Chondrocyte (in vitro differentiated cells): ENCODE measurements at regions not wholly inside any gene's neighbourhood (a gene's known extent, or its start where the extent isn't known, plus 50 kb on each side); places are given as distances from the start of the nearest gene placed in this dataset.

Experiments used
- DNase-seq: peaks from one replicate; pipeline ENCODE4 v3.0.0; 2021; ENCODE audit warnings: mixed read lengths, low spot score
- H3K27ac Mint-ChIP-seq: one replicate; pipeline ENCODE4 v1.8.0; 2021; ENCODE audit warnings: mild to moderate bottlenecking, moderate library complexity, mixed read lengths; ENCODE audit not compliant: unreplicated experiment
- H3K27me3 Mint-ChIP-seq: 2 replicates; pipeline ENCODE4 v1.8.0; 2021; ENCODE audit warnings: low read depth, mixed read lengths
- H3K36me3 Mint-ChIP-seq: 2 replicates; pipeline ENCODE4 v1.8.0; 2021; ENCODE audit warnings: low read depth, mixed read lengths
- H3K4me1 Mint-ChIP-seq: 2 replicates; pipeline ENCODE4 v1.8.0; 2021; ENCODE audit warnings: low read depth, mild to moderate bottlenecking, mixed read lengths
- H3K4me3 Mint-ChIP-seq: one replicate; pipeline ENCODE4 v1.8.0; 2021; ENCODE audit warnings: mild to moderate bottlenecking, moderate library complexity, mixed read lengths; ENCODE audit not compliant: unreplicated experiment
- H3K9me3 Mint-ChIP-seq: 2 replicates; pipeline ENCODE4 v1.8.0; 2021; ENCODE audit warnings: low read depth, mixed read lengths
- CTCF ChIP-seq: fragments of 200-600 bp; sonication (generic); IDR thresholded peaks from 2 replicates; pipeline ENCODE4 v1.5.0; 2021; ENCODE audit warnings: antibody characterized with exemption, mild to moderate bottlenecking, moderate library complexity

- TF ChIP-seq CTCF = no peak
- Mint-ChIP-seq H3K36me3 (peaks cover 8% of the 10 kb centered on the region), H3K27me3 (no peaks in the 10 kb centered on the region), H3K27ac (no peak overlapping the region), H3K4me1 (no peaks in the 10 kb centered on the region), H3K4me3 (no peak overlapping the region), H3K9me3 (peaks cover 21% of the 10 kb centered on the region)
- DNase-seq = no peak
Measured at GRCh38 chr10:6354168-6354772, 151.5 kb downstream of the PFKFB3 start.

GRCh38 chr10:6356280-6356793, 153.6 kb downstream of the PFKFB3 start:
- DNase-seq = no peak
- H3K4me3 Mint-ChIP-seq = no peak overlapping the region
- TF ChIP-seq CTCF = no peak
- no peak overlapping the region for H3K27ac Mint-ChIP-seq
- no peaks in the 10 kb centered on the region for H3K4me1 Mint-ChIP-seq
- H3K9me3 Mint-ChIP-seq = peaks cover 26% of the 10 kb centered on the region
- no peaks in the 10 kb centered on the region for H3K27me3 Mint-ChIP-seq
- H3K36me3 Mint-ChIP-seq = peaks cover 13% of the 10 kb centered on the region

- TF ChIP-seq CTCF = no peak
- Mint-ChIP-seq H3K36me3 (peaks cover 7% of the 10 kb centered on the region), H3K4me1 (peaks cover 10% of the 10 kb centered on the region)
Measured at GRCh38 chr10:6361869-6362268, 159.1 kb downstream of the PFKFB3 start.

GRCh38 chr10:6362879-6363278, 160.1 kb downstream of the PFKFB3 start:
- H3K27ac Mint-ChIP-seq = no peak overlapping the region
- peaks cover 7% of the 10 kb centered on the region for H3K36me3 Mint-ChIP-seq
- DNase-seq = no peak
- H3K27me3 Mint-ChIP-seq = no peaks in the 10 kb centered on the region
- no peak overlapping the region for H3K4me3 Mint-ChIP-seq
- peaks cover 10% of the 10 kb centered on the region for H3K4me1 Mint-ChIP-seq
- TF ChIP-seq CTCF = no peak
- peaks cover 5% of the 10 kb centered on the region for H3K9me3 Mint-ChIP-seq

More at GRCh38 chr10:6361869-6362268, 159.1 kb downstream of the PFKFB3 start:
- Mint-ChIP-seq H3K27me3 (no peaks in the 10 kb centered on the region), H3K4me3 (no peak overlapping the region), H3K9me3 (peaks cover 5% of the 10 kb centered on the region), H3K27ac (no peak overlapping the region)
- DNase-seq = no peak

- TF ChIP-seq CTCF = no peak
- Mint-ChIP-seq H3K4me1 (peaks cover 10% of the 10 kb centered on the region), H3K27ac (no peak overlapping the region), H3K4me3 (no peak overlapping the region), H3K9me3 (peaks cover 5% of the 10 kb centered on the region), H3K36me3 (peaks cover 5% of the 10 kb centered on the region), H3K27me3 (no peaks in the 10 kb centered on the region)
- no peak for DNase-seq
Measured at GRCh38 chr10:6363511-6363910, 160.8 kb downstream of the PFKFB3 start.
